K562 (cell line): ENCODE measurements at regions not wholly inside any gene's neighbourhood (a gene's known extent, or its start where the extent isn't known, plus 50 kb on each side); places are given as distances from the start of the nearest gene placed in this dataset.

Source experiments
- ATAC-seq: fragments of 200-7000 bp; cut with Tn5 transposase; 3 replicates; pipeline ENCODE4 v1.9.1; 2020; ENCODE audit warnings: moderate library complexity
- BruUV-seq: library from RNA; stranded (reverse); fragments of 400-500 nt; replicated peaks from 2 replicates; lab custom pipeline; 2021; lab: Mats Ljungman, UMichigan
- CTCF ChIA-PET: fragments of 300-600 bp; formaldehyde crosslinking; extraction: SDS; loops from one replicate; lab custom pipeline; 2021; ENCODE audit warnings: low intra/inter-chr PET ratio; lab: Yijun Ruan, JAX
- POLR2A ChIA-PET: fragments of 300-600, 350-650 bp; sonication (Branson Sonifier 250); formaldehyde crosslinking; extraction: SDS; loops from one replicate; lab custom pipeline; 2021; ENCODE audit warnings: antibody characterized with exemption, inconsistent platforms; lab: Yijun Ruan, JAX
- DNase-seq, 4 experiments: peaks; one replicate each; pipeline versions ENCODE4 v3.0.0 to v3.0.0-alpha.2; 2011 to 2018; ENCODE audit warnings: low spot score in 3 of 4, mixed read lengths in 3 of 4; ENCODE audit errors: extremely low read depth in 1 of 4
- FAIRE-seq: peaks from 2 replicates; lab custom pipeline; 2011; peaks lifted over from hg19 to GRCh38; lab: Jason Lieb, UNC
- H2AFZ ChIP-seq: 2 replicates; pipeline ENCODE4 v1.6.0; 2011; ENCODE audit warnings: low read depth, low read length, control low read depth, inconsistent platforms
- H3K27ac ChIP-seq: fragments of 200-600 bp; 3 replicates; pipeline ENCODE4 v1.8.0; 2011; ENCODE audit warnings: low read depth, mild to moderate bottlenecking, control low read depth, inconsistent platforms, low read length, moderate library complexity, mixed read lengths; ENCODE audit errors: extremely low read depth
- H3K27me3 ChIP-seq, 2 experiments: fragments of 300-600 bp in 1 of 2; 2 replicates in 1 of 2; 3 replicates in 1 of 2; pipeline versions ENCODE4 v1.6.0 to v1.8.0; 2011; ENCODE audit warnings: inconsistent platforms in 2 of 2, low read length in 2 of 2, mild to moderate bottlenecking in 1 of 2, mixed read lengths in 1 of 2, moderate library complexity in 1 of 2; ENCODE audit not compliant: control insufficient read depth in 2 of 2, insufficient read depth in 2 of 2
- H3K36me3 ChIP-seq: fragments of 300-600 bp; 3 replicates; pipeline ENCODE4 v1.8.0; 2011; ENCODE audit warnings: mild to moderate bottlenecking, low read length, inconsistent platforms; ENCODE audit not compliant: control insufficient read depth, insufficient read depth
- H3K4me1 ChIP-seq, 2 experiments: fragments of 200-600 bp in 1 of 2; replicated peaks in 1 of 2; 2 replicates in 1 of 2; 3 replicates in 1 of 2; pipeline versions ENCODE4 v1.5.1 to v1.8.0; 2011; ENCODE audit warnings: inconsistent platforms in 2 of 2, low read length in 2 of 2, mild to moderate bottlenecking in 1 of 2, mixed read lengths in 1 of 2, moderate library complexity in 1 of 2; ENCODE audit not compliant: control insufficient read depth in 2 of 2, insufficient read depth in 2 of 2
- H3K4me2 ChIP-seq: 2 replicates; pipeline ENCODE4 v1.6.1; 2011; ENCODE audit warnings: low read length, control low read depth, inconsistent platforms, mixed read lengths; ENCODE audit not compliant: insufficient read depth
- H3K4me3 ChIP-seq: fragments of 200-600 bp; sonication (generic), shearing (Covaris generic); 2 replicates; pipeline ENCODE4 v1.5.1; 2016; ENCODE audit warnings: control low read depth, inconsistent platforms
- H3K79me2 ChIP-seq: fragments of 200-600 bp; 3 replicates; pipeline ENCODE4 v1.8.0; 2011; ENCODE audit warnings: low read length, inconsistent platforms; ENCODE audit not compliant: control insufficient read depth, insufficient read depth
- H3K9ac ChIP-seq, 2 experiments: 2 replicates each; pipeline versions ENCODE4 v1.6.0 to v1.6.1; 2011; ENCODE audit warnings: low read depth in 2 of 2, low read length in 2 of 2, control low read depth in 1 of 2, inconsistent platforms in 1 of 2, mild to moderate bottlenecking in 1 of 2, mixed read lengths in 1 of 2; ENCODE audit not compliant: insufficient read depth in 1 of 2
- H3K9me1 ChIP-seq: one replicate; pipeline ENCODE4 v1.6.0; 2011; ENCODE audit warnings: inconsistent platforms, mild to moderate bottlenecking, low read length, moderate library complexity; ENCODE audit not compliant: control insufficient read depth, insufficient read depth
- H3K9me3 ChIP-seq: replicated peaks from 2 replicates; pipeline ENCODE4 v1.5.1; 2011; ENCODE audit warnings: low read depth, low read length, inconsistent platforms; ENCODE audit not compliant: control insufficient read depth, insufficient read depth
- H4K20me1 ChIP-seq: replicated peaks from 2 replicates; pipeline ENCODE4 v1.6.1; 2011; ENCODE audit warnings: low read length, inconsistent platforms, mixed read lengths; ENCODE audit not compliant: control insufficient read depth, insufficient read depth
- MEF2A ChIP-seq: IDR thresholded peaks from 2 replicates; pipeline ENCODE4 v1.6.1; 2011; ENCODE audit warnings: low read depth, mild to moderate bottlenecking, low read length, moderate library complexity; ENCODE audit not compliant: control insufficient read depth
- SIN3B ChIP-seq: fragments of 450-650 bp; IDR thresholded peaks from 2 replicates; pipeline ENCODE4 v1.6.1; 2017; ENCODE audit warnings: low read depth, mild to moderate bottlenecking, moderate library complexity
- TAF1 ChIP-seq: IDR thresholded peaks from 2 replicates; pipeline ENCODE4 v1.6.1; 2011; ENCODE audit warnings: mild to moderate bottlenecking, low read length, moderate library complexity; ENCODE audit not compliant: insufficient read depth, control insufficient read depth, severe bottlenecking; ENCODE audit errors: extremely low read depth
- TCF3 ChIP-seq: sonication (generic); formaldehyde crosslinking; IDR thresholded peaks from 2 replicates; pipeline ENCODE4 v1.4.0; 2020; ENCODE audit warnings: mild to moderate bottlenecking, missing genetic modification reagents
- UBTF ChIP-seq, 2 experiments: IDR thresholded peaks; 2 replicates each; pipeline ENCODE4 v1.6.1; 2012; ENCODE audit warnings: improper control_type of control experiment in 2 of 2, low read depth in 2 of 2, low read length in 2 of 2, borderline replicate concordance in 1 of 2
- ZNF175 ChIP-seq: fragments of 200-800 bp; sonication (Bioruptor generic); IDR thresholded peaks from 2 replicates; pipeline ENCODE4 v1.6.1; 2016; ENCODE audit warnings: low read depth, mild to moderate bottlenecking, missing genetic modification characterization, missing compliant biosample characterization
- ZNF655 ChIP-seq: fragments of 250-450 bp; sonication (Bioruptor Pico); IDR thresholded peaks from 2 replicates; pipeline ENCODE4 v1.5.0; 2021
- WGBS: fragments of 100-300 bp; shearing (Covaris generic); methylation state at CpG from one replicate; pipeline ENCODE4 v1.1.6; 2016; ENCODE audit warnings: low coverage, mixed read lengths; ENCODE audit not compliant: insufficient coverage; ENCODE audit errors: missing lambda C conversion rate; 5-methylcytosine and 5-hydroxymethylcytosine counted together
- in situ Hi-C: fragments of 300-500 bp; cut with MboI; formaldehyde crosslinking; loops from 4 replicates; pipeline ENCODE4 v1.15.0; 2018; ENCODE audit warnings: inconsistent platforms, mixed read lengths
- intact Hi-C: fragments of 100-400 bp; cut with micrococcal nuclease; formaldehyde crosslinking; loops from 2 replicates; pipeline ENCODE4 v1.14.2; 2022

- H3K27me3 ChIP-seq: 0 out of 5 replicates have a peak, but pooled peaks cover 0 to 4% of the 10 kb centered on the region in 2 experiments
- POLR2A ChIA-PET: no interaction called here
Measured at GRCh38 chr6:22101163-22101562, 195.7 kb downstream of the PRL start.

More at GRCh38 chr6:22101163-22101562, 195.7 kb downstream of the PRL start:
- no peaks in the 10 kb centered on the region for H3K9me1 ChIP-seq
- no peaks in the 10 kb centered on the region; a peak in 1 of 5 replicates for H3K4me1 ChIP-seq
- no peak for ATAC-seq
- H3K9ac ChIP-seq: no peak overlapping the region
- intact Hi-C loops (no loop called here), in situ Hi-C loops (no loop called here)
- no peak for FAIRE-seq
- no peak overlapping the region for H3K4me3 ChIP-seq
- WGBS: 5% methylated on average over 3 of the region's 3 CpGs
- no peaks in the 10 kb centered on the region for H3K9me3 ChIP-seq
- no peaks in the 10 kb centered on the region for H4K20me1 ChIP-seq
- no peaks in the 10 kb centered on the region for H3K79me2 ChIP-seq
- no peak overlapping the region for H2AFZ ChIP-seq
- CTCF ChIA-PET: no interaction called here
- BruUV-seq: no TSS peak
- H3K4me2 ChIP-seq: no peak overlapping the region
- H3K36me3 ChIP-seq: no peaks in the 10 kb centered on the region
- no peak for DNase-seq
- TF ChIP-seq MEF2A: no peak
- TF ChIP-seq TCF3: no peak
- no peak for TF ChIP-seq ZNF655
- TF ChIP-seq UBTF (IDR thresholded peaks at IDR 0.05; ENCODE audit: borderline replicate concordance in 1 of 2, low read depth in 2 of 2, low read length in 2 of 2): no peak
- no peak for TF ChIP-seq ZNF175 (CRISPR knock-in tag)
- no peak for TF ChIP-seq SIN3B
- TF ChIP-seq TAF1: no peak
- H3K27ac ChIP-seq: no peak overlapping the region
